ENCODE measurements at regions not wholly inside any gene's neighbourhood (a gene's known extent, or its start where the extent isn't known, plus 50 kb on each side); places are given as distances from the start of the nearest gene placed in this dataset.

DNA sequence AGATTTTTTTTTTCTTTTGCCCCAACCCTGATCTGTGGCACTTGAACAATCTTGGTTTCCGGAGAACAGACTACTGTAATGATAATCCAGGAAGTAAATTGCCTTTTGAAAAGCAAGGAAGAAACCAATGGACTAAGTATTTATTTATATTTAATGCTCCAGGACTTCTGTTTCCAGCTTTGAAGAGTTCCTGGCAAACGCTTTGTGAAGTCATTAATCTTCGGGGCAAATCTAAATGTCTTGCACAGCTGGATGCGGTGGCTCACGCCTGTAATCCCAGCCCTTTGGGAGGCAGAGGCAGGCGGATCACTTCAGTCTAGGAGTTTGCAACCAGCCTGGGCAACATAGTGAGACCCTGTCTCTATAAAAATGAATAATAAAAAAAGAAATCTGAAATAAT is 135.1 kb upstream of the GATA6 start:
- Mint-ChIP-seq H3K9me3 (no peaks in the 10 kb centered on the region), H3K36me3 (ENCODE audit: low read depth) (no peaks in the 10 kb centered on the region), H3K4me3 (no peak overlapping the region), H3K4me1 (peaks cover 28% of the 10 kb centered on the region), H3K27me3 (ENCODE audit: insufficient read depth) (no peaks in the 10 kb centered on the region), H3K27ac (peak overlapping the region; percentile 75)
- 90 to 95% methylated on average over 5 to 6 of the region's 6 CpGs for WGBS, 2 experiments (ENCODE audit: insufficient coverage in 1 of 2, insufficient read length in 1 of 2)
- H3K4me3 ChIP-seq (ENCODE audit: low read length), result no peak overlapping the region
- H3K9ac ChIP-seq (ENCODE audit: extremely low read depth, low read length, poor library complexity, severe bottlenecking), result no peak overlapping the region
- TF ChIP-seq, protein P1, sequence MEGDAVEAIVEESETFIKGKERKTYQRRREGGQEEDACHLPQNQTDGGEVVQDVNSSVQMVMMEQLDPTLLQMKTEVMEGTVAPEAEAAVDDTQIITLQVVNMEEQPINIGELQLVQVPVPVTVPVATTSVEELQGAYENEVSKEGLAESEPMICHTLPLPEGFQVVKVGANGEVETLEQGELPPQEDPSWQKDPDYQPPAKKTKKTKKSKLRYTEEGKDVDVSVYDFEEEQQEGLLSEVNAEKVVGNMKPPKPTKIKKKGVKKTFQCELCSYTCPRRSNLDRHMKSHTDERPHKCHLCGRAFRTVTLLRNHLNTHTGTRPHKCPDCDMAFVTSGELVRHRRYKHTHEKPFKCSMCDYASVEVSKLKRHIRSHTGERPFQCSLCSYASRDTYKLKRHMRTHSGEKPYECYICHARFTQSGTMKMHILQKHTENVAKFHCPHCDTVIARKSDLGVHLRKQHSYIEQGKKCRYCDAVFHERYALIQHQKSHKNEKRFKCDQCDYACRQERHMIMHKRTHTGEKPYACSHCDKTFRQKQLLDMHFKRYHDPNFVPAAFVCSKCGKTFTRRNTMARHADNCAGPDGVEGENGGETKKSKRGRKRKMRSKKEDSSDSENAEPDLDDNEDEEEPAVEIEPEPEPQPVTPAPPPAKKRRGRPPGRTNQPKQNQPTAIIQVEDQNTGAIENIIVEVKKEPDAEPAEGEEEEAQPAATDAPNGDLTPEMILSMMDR (conservative IDR thresholded peaks at IDR 0.05), result no peak
- H3K4me1 ChIP-seq (ENCODE audit: control insufficient read depth, insufficient read depth, low read length), result peaks cover 12% of the 10 kb centered on the region
- no peak for DNase-seq
- no peak overlapping the region for H3K27ac ChIP-seq (ENCODE audit: low read depth, low read length)
- peaks cover 6% of the 10 kb centered on the region for H3K9me3 ChIP-seq (ENCODE audit: control insufficient read depth, low read length)
- no peaks in the 10 kb centered on the region for H3K27me3 ChIP-seq (ENCODE audit: control insufficient read depth, insufficient read depth, low read length, poor library complexity, severe bottlenecking)
- no peaks in the 10 kb centered on the region for H3K36me3 ChIP-seq (ENCODE audit: control insufficient read depth, insufficient read depth, low read length)

DNA sequence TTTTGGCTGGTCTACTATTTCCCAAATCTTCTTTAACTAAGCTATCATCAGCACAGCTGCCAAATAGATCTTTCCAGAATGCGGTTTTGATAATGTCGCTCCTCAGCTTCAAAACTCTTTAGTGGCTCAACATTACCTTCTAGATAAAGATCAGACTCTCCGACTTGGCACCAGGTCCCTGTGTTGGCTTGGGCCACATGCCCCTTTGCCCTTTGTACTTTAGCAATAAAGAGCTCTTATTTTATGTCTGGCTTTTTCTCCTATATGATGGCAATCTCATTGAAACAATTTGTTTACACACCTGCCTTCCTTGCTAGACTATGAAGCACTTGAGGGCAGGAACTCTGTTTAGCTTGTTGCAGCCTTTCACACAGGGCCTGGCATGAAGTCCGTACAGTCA is 128.9 kb upstream of the GATA6 start:
- WGBS, 2 experiments (ENCODE audit: insufficient coverage in 1 of 2, insufficient read length in 1 of 2), result 94 to 100% methylated on average over 4 of the region's 4 CpGs

DNA sequence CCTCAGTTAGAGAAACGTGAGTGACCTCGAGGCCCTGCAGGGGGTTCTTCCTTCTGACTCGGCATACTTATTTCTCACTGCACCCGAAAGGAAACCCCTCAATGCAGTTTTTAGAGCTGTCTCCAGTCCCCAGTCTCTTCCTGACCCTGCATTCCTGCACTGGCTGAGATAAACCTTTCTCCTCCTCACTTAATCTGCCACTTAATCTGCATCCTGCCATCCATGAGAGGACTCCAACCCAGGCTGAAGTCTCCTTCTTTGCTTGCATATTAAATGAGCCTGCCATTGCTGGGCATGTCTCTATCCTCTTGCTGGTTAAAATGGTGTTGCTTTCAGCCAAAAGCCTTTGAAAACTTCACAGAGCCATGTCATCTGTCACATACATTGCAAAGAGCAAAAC is 125.6 kb upstream of the GATA6 start:
- DNase-seq, result peak; percentile 52
- H3K36me3 Mint-ChIP-seq (ENCODE audit: low read depth), result no peaks in the 10 kb centered on the region
- Histone ChIP-seq H3K4me1 (ENCODE audit: control insufficient read depth, insufficient read depth, low read length) (peaks cover 24% of the 10 kb centered on the region), H3K36me3 (ENCODE audit: control insufficient read depth, insufficient read depth, low read length) (no peaks in the 10 kb centered on the region), H3K9ac (ENCODE audit: extremely low read depth, low read length, poor library complexity, severe bottlenecking) (no peak overlapping the region), H3K27ac (ENCODE audit: low read depth, low read length) (no peak overlapping the region), H3K4me3 (ENCODE audit: low read length) (peak overlapping the region; percentile 62), H3K9me3 (ENCODE audit: control insufficient read depth, low read length) (no peaks in the 10 kb centered on the region), H3K27me3 (ENCODE audit: control insufficient read depth, insufficient read depth, low read length, poor library complexity, severe bottlenecking) (no peaks in the 10 kb centered on the region)
- H3K9me3 Mint-ChIP-seq, result peaks cover 3% of the 10 kb centered on the region
- H3K4me3 Mint-ChIP-seq, result peak overlapping the region; percentile 32
- TF ChIP-seq, protein P1 (conservative IDR thresholded peaks at IDR 0.05), result no peak
- peak overlapping the region; percentile 65 for H3K27ac Mint-ChIP-seq
- H3K4me1 Mint-ChIP-seq, result peaks cover 52% of the 10 kb centered on the region
- WGBS, 2 experiments (ENCODE audit: insufficient coverage in 1 of 2, insufficient read length in 1 of 2), result 65% methylated on average over 4 of the region's 4 CpGs
- H3K27me3 Mint-ChIP-seq (ENCODE audit: insufficient read depth), result peaks cover 3% of the 10 kb centered on the region

More for the DNA sequence above, 128.9 kb upstream of the GATA6 start:
- DNase-seq, result no peak
- Mint-ChIP-seq H3K27ac (no peak overlapping the region), H3K4me3 (no peak overlapping the region), H3K36me3 (ENCODE audit: low read depth) (no peaks in the 10 kb centered on the region), H3K27me3 (ENCODE audit: insufficient read depth) (no peaks in the 10 kb centered on the region), H3K9me3 (peaks cover 3% of the 10 kb centered on the region), H3K4me1 (peaks cover 38% of the 10 kb centered on the region)
- TF ChIP-seq, protein P1 (conservative IDR thresholded peaks at IDR 0.05), result no peak
- H3K27me3 ChIP-seq (ENCODE audit: control insufficient read depth, insufficient read depth, low read length, poor library complexity, severe bottlenecking), result no peaks in the 10 kb centered on the region
- no peak overlapping the region for H3K9ac ChIP-seq (ENCODE audit: extremely low read depth, low read length, poor library complexity, severe bottlenecking)
- H3K4me3 ChIP-seq (ENCODE audit: low read length), result no peak overlapping the region
- H3K36me3 ChIP-seq (ENCODE audit: control insufficient read depth, insufficient read depth, low read length), result no peaks in the 10 kb centered on the region
- no peak overlapping the region for H3K27ac ChIP-seq (ENCODE audit: low read depth, low read length)
- H3K4me1 ChIP-seq (ENCODE audit: control insufficient read depth, insufficient read depth, low read length), result peaks cover 15% of the 10 kb centered on the region
- H3K9me3 ChIP-seq (ENCODE audit: control insufficient read depth, low read length), result no peaks in the 10 kb centered on the region

Measured in endodermal cell (in vitro differentiated cells).